Stimulated activated CD8-positive, alpha-beta memory T cell treated with anti-CD3 and anti-CD28 coated beads, Interleukin-4, amount 100 ng/mL, for 4 hours (primary cell): ENCODE measurements at regions not wholly inside any gene's neighbourhood (a gene's known extent, or its start where the extent isn't known, plus 50 kb on each side); places are given as distances from the start of the nearest gene placed in this dataset.

Experiments used
- DNase-seq, 2 donors: peaks; one replicate each; pipeline ENCODE4 v3.0.0-alpha.2; 2020; ENCODE audit warnings: low read depth in 2 of 2, low spot score in 1 of 2

DNA sequence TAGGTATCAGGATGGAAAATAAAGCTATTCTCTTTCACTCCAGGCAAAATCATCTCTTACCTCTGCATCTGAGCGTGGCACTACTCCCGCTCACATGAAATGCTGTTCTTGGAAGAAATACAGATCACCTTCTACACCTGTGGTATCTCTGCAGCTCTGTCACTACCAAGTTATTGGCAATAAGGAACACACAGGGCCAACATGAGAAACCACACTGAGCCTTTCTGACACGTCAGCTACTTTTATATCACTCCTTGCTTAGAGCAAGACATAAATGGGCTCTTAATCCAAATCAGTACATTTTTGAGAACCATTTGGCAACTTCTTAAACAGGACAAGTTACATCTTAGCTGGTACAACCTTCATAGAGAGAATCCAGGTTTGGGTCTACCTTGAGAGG, 101.8 kb upstream of the GUCY1A1 start:
- no peak for DNase-seq

DNA sequence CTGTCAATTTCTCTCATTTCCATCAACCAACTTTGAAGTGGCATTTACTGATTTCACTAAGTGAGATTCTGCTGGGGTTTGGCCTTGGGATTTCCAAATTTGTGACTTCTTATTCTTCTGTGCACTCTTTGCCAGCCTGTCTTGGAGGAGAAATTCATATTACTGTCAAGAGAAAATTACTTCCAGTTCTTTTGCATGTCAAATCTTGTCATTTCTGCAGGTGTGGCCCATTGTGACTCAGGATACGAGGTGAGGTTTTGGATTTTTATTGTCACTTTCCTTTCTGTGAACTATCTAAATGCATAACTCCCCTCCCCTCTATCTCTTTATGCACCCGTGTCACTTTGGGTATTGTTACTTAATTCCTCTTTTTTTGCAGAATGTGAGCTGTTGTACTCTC, 102.6 kb upstream of the GUCY1A1 start:
- no peak for DNase-seq

DNA sequence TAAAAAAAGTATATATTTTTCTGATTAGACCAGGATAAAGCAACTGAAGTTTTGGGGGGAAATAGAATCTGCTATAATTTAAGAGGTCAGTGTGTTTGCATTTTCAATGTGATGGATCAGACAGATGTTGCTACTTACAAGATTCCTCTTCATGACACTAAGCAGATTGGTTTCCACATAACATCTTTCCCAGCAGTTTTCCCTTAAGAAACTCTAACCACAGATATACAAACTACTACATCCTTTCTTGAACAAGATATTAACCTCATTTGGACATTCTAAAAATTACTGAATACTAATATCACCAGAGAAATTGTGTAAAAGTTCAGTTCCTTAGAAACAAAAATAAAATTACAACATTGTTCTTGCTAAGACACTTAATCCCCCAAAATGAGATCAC, 106.7 kb upstream of the GUCY1A1 start:
- DNase-seq: no peak

DNA sequence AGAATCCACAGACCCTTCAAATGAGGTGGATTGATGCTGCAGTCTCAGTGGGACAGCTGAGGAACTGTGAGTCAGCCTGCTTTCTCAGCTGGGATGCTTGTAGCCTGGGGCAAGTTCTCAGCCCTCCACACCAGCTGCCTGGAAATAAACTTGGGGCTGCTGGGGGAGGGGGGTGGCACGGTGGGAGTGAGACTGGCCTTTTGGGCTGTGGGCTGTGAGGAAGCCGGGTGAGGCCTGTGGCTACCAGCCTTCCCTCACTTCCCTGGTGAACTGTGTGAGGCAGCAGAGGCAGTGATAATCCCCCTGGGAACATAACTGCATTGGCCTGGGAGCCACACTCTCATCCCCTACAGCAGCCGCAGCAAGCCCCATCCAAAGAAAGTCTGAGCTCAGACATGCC, 114.5 kb upstream of the GUCY1A1 start:
- no peak for DNase-seq

DNA sequence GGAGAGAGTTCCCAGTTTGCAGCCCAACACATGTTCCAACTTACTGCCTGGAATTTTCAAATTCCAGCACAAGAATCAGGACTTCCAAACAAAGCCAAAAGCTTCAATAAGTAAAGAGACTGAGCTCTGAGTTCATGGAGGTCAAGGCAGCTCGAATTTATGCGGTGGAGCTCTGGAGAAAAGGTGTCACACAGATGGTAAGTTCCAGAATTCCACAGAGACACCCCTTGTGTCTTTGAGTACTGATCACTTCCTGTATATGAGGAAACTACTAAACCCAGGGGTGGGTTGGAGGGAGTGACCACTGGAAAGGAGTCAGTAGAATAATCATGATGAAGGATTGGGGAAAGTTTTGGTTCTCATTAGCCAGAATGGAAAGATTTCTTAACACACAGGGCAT, 118.5 kb upstream of the GUCY1A1 start:
- no peak for DNase-seq

DNA sequence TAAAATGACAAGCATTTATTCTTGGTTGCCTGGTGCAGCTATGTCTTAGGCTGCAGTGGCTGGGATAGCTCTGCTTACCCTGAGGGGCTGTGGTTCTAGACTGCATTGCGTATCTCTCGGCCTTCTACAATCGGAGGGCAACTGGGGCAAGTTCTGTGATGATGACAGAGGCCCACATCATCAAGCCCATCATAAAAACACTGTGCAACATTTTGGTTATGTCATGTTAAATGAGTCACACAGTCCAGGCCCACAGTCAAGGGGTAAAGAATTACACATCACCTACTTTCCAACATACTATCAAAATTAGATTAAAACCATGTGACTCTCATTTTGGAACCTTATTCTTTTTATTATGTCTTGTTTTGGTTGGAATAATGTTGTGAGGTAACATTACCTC, 120.2 kb upstream of the GUCY1A1 start:
- no peak for DNase-seq

DNA sequence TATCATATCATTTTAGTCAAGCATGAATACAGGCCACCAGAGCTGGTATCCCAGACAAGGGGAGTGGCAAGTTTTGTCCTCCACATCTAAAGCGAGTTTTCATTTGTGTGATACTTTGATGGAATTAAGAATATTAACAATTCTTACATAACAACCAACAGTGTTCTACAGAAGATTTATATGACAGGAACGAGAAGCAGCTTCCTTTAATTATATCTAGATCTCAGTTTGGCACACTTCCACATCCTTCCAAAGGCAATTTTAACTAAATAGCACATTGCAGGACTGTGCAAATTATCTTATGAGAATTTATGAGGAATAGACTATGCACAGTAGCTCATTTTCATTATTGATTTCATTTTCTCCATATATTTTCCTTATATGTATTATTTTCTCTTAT, 121.2 kb upstream of the GUCY1A1 start:
- DNase-seq: no peak

DNA sequence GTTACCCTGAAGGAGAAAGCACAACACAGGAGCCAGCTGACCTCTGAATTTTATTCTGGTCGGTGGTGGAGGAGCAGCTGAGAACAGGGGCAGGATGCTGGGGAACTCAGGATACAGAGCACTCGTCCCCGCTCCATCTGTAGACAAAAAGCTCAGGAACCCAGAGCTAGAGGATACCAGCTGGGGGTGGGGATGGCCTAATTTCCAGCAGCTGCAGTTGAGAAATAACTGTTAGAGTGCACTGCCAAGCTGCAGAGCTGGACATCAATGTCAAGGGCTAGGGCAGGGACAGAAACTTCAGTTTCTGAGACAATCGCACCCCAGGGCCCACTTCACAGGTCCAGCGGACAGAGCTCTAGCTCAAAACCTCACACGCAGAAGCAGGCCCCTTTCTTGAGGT, 122.1 kb upstream of the GUCY1A1 start:
- no peak for DNase-seq

DNA sequence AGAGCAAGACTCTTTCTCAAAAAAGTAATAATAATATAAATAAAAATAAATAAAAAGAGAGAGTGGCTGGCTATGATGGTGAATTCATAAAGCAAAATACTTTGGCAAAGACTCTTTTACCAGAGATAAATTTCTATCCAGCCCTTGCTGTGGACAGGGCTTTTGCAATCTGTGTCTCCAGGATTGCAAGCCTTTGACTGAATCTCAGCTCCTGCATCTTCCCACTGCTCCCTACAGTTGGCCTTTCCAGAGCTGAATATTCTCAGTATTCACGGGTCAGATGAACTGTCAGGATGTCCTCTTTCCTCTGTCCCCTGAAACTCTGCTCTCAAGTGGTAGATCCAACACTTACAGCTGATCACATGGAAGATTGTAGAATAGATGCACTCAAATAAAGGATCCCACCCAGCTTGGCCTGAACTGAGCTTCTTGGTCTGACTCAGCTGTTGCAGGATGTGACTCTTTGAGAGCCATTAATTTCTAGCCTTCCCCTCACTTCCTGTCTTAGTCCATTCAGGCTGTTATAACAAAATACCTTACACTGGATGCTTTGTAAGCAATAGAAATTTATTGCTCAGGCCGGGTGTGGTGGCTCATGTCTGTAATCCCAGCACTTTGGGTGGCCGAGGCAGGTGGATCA, 123.4 kb upstream of the GUCY1A1 start:
- DNase-seq: no peak

DNA sequence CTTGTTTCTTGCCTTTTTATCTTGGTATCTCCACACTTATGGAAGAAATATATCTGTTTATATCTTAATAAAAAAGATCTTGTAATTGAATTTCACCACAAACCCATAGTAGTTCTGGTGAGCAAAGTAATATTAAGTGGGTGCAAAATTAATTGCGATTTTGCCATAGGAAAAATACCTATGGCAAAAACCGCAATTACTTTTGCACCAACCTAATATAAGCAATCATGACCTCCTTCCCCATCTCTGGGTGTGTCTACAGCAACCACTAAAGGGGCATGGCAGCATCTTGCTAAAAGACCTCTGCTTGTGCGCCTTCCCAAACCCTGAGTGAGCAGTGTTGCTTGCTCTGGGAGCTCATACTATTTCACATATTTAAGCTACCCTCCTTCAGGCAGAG, 124.2 kb upstream of the GUCY1A1 start:
- DNase-seq: no peak

DNA sequence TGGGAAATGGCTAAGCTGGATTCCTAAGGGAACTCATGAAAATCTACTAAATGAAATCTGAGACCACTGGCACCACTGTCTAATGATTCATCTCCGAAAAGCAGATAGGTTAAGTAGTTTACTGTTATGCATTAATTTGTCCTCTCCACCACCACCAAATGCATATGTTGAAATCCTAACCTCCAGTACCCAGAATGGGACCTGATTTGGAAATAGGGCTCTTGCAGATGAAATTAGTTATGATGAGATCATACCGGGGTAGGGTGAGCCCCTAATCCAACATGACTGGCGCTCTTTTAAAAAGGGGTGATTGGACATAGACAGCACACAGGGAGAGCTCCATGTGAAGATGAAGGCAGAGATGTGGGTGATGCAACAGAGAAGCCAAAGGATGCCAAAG, 124.9 kb upstream of the GUCY1A1 start:
- DNase-seq: no peak

DNA sequence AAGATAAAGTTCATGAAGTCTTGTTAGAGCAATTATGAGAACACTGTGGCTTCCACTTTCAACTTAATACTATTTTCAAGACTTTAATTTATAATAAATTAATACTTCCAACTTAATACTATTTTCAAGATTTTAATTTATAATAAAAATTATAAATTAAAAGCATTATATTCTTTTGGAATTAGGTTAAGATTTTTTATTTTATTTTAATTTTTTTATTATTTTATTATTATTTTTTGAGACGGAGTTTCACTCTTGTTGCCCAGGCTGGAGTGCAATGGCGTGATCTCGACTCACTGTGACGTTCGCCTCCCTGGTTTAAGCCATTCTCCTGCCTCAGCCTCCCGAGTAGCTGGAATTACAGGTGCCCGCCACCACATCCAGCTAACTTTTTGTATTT, 126.0 kb upstream of the GUCY1A1 start:
- no peak for DNase-seq

DNA sequence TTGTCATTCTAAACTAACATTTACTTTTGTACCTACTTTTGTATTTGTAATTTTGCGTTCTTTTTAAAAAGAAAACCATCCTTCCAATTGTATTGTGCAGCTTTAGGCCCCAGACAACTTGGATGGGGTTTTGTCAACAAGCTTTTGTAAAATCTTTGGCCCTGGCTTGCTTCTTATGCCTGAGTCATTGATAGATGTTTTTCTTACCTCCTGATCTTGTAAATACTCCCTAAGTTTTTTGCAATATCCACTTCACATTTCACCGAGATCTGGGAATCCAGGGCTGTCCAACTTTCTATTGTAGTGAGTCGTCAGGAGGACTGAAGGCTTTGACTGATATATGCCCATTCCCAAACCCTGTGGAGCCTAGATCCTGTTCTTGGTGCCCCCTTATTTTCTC, 126.9 kb upstream of the GUCY1A1 start:
- DNase-seq: no peak

DNA sequence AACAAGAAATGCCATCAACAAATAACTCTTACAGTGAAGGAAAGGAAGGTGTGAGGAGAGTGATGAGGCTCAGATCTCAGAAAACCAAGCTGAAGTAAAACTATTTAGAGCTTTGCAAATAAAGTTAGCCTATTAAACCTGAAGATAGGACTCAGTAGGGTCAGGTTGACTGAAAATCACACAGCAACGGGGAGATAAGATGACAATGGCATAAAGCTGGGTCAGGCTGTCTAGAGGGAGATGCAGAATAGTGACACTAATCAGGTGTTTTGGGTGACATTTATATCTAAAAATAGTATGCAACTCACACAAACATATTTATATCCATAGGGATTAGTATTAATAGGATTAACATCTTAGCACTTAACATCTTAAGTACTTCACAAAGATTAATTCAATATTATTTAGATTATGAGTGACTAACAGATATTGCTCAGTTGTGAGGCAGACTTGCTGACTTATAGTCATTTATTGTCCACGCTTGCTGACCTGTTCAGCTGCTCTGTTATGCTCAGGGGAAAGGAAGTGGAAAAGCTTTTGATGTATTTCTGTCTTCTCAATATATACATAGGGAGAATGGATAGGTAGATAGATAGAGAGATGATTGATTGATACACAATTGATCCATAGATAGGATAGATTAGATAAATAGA, 130.7 kb upstream of the GUCY1A1 start:
- DNase-seq: no peak

DNA sequence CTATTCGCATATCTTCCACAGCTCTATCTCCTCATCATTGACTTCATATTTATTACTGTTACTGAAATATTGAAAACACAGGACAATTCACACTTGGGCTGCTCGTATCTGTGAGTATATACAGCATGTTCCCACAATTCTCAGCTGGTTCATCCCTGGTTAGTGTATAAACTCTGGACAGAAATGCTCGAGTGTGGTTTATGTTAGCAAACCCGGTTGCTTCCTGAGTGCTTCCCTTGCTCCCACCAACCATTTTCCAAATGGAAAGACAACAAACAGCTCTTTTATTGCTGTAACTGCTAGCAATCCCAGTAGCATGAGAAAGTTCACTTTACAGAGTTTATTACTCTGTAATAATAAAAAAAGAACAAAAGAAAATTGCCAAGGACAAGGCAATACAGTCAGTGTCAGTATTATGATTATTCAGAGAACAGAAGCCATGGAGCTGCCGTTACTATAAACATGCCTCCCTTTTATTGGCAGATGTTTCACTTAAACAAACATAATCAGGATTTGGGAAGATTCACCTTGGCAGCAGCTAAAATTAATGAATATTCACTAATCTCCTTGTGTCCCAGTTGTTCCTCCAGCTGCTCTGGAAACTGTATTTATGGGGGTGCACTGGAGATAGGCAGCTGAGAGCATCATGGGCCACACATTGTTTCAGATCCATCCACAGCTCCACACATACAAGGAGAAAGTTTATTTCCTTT, 134.1 kb upstream of the GUCY1A1 start:
- DNase-seq: no peak

DNA sequence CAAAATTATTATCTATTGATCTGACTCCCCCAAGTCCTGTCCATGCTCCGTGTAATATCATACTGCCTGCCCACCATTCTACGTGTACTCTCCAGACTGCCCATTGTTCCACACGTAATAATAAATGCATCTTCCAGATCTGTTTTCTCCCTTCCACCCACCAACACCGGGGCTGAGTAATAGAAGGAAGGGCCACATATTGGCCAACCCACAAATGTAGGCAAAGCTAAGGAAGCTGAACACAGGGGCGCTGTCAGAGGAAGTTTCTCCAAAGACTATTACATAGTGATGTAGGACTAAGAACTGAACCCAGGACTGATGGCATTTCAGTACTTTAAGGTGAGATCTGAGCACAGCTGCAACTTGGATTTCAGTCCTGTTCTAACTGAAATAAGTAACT, 135.8 kb upstream of the GUCY1A1 start:
- DNase-seq: no peak

DNA sequence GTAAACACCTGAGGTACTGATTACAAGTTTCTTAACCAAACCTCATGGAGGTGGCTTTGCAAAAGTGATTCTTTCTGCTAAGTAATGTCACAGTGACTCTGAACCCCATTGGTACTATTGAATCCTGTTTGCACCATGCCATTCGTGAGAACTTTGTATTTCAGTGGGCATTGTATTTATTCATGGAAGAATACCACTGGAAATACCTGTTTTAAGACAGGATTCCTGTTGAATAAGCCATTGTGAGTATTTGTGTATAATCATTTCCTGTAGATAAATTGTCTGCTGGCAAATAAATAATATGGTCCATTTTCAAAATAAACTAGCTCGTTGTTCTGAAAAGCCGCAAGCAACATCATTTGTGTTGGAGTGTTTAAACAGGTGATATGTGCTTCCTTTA, 136.4 kb upstream of the GUCY1A1 start:
- no peak for DNase-seq

DNA sequence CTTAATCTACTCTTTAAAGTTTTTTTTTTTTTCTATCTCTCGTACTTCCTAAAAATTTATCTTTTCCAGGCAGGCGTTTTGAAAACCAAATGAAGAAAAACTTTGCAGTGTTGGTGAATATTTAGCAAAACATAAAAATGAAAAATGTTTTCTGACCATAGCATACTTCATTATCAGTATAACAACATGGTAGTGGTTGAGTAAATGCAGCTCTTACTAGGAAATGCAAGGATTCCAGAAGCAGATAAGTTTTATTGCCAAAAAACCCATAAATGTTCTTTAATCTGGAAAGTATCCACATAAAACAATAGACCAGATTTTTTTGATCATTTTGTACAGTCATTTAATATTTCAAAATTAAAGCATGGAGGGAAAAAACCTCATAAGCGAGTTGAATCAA, 136.9 kb upstream of the GUCY1A1 start:
- DNase-seq: no peak

DNA sequence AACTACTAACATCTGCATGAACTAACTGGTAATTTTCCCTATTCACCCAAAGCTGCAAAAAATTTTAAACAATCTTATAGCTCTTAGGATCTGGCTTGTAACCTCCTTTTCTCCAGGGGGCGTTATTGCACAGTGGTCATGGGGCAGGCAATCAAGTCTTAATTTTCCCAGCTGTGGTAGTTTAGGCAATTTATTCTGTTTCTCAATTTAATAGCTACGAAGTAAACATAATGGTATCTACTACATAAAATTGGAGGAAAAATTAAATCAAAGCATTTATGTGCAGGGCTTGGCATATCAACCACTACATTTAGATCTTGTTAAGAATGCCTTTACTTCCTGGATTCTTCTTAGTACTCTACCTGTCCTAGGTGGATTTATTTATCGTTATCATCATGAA, 137.4 kb upstream of the GUCY1A1 start:
- no peak for DNase-seq

DNA sequence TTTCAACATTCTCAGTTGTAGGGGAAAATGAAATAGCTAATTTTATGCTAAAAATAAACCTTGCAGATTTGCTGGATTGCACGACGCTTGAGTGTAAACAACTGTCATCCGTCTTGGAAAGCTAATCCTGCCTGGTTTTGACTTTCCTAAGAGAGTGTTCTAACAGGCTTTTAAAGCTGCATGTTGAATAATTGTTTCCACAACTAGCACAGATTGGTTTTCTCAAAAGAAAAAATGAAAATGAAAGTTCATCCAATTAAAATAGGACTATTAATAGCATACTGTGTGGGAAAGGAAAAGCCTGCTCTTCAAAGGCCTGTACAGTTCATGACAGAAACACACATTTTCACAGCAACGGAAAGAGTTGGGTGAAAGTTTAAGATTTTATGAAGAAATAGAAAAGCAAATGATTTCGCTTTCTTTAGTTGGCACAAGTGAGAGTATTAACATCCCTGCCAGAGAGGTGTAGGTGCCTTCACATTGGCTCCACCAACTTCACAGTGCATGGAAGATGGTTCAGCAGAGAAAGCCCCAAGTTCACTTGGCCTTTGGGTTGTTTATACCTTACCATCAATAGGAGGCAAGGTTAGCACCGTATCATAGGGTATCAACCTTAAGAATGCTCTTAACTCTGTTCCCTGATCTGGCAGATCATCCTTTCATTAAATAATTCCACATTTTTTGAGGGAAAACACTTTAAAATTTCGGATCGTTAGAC, 140.0 kb upstream of the GUCY1A1 start:
- DNase-seq: no peak

DNA sequence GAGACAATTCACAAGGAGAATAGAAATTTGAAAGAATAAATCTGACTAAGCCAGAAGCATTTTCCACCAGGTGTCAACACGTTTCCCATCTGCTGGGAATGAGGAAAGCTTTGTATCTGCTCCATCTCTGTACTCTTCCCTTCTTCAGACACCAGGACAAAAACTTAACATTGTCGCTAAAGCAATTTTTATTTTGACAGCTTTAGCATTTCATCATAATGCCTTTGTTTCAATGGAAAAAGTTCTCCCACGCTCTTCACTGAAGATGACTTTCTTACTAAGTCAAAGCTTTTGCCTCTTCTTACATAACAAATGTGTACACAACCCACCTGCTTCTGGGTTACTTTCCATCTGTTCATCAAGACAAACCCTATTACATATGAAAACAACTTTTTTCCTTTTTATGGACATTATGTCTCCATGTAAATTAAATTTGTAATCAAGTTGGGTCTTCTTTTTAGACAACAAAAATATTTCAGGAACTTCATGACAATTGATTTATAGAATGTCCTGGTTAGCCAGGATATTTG, 141.7 kb upstream of the GUCY1A1 start:
- DNase-seq: no peak

DNA sequence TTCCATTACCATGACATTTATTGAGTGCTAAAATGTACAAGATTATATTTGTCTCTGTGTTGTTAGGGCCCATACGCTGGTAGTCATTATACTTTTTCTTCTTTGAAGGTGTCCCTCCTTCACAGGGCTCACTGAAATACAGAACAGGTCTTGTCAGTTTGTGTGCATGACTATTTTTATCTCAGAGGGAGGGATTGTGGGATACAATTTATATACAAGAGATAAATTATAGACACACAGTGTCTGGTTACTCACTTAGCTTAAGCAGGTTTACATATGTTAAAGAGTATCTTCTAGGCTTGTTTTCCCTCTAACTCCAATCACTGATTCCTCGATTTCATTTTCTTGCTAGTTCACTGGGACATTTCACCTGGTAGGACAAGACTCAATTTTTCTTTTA, 143.3 kb upstream of the GUCY1A1 start:
- DNase-seq: no peak
